Fibroblast of peridontal ligament (primary cell): ENCODE measurements at regions not wholly inside any gene's neighbourhood (a gene's known extent, or its start where the extent isn't known, plus 50 kb on each side); places are given as distances from the start of the nearest gene placed in this dataset.

Source experiments
- DNase-seq: peaks from one replicate; pipeline ENCODE4 v3.0.0-alpha.2; 2010; ENCODE audit errors: extremely low read depth

DNA sequence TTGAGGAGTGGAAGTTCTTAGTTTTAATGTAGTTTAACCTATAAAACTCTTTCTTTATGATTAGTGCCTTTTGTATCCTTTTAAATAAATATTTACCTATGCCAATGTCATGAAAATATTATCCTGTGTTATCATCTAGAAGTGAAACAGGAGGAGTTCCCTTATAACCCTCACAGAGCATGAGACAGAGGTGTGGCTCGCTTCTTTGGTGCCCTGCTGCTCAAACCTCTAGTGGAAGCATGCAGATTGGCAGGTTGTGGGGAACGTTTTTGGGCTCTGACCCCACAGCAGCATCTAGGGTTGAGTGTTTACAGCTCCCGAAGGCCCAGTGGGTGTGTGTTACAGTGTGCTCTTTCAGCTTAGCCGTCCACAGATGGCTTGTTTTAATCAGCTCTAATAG lies 459.4 kb upstream of the AZI2 start:
- no peak for DNase-seq

GRCh38 chr3:28816017-28816416 lies 464.9 kb upstream of the RBMS3 start:
- DNase-seq: no peak

- DNase-seq: no peak
Measured at GRCh38 chr3:28824316-28824715, 456.6 kb upstream of the RBMS3 start.

DNA sequence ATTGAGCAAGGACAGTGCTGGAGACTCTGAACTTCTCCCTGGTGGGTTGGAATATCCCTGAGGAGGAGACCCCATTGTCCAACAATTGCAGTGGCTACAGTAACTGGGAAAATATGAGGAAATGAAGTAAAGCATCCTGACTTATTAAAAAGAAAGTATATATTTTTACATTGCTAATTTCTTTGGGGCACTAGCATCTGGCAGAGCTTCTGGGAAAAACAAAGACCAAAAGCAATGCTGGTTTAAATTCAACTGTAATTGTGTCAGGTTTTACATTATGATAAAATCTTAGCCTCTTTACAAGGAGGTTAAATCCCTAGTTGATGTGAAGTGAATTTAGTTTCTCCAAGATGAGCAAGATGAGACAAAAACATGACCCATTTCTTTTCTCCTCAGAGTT lies 454.0 kb upstream of the RBMS3 start:
- DNase-seq: no peak

DNA sequence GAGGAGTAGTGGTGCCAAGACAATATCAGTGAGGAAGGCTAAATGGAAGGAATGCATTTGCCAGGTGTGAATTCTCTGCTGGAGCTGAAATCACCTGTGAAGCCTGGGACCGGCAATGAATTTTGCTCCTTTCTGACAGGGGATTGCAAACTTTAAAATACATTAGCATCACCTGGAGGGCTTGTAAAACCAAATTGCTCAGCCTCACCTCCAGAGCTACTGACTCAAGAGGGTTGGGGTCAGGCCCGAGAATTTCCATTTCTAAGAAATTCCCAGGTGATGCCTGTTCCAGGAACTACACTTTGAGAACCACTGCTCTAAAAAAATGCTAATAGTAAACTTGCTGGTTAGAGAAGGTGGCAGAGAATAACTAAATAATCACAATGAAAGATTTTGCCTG lies 445.6 kb upstream of the RBMS3 start:
- no peak for DNase-seq

DNA sequence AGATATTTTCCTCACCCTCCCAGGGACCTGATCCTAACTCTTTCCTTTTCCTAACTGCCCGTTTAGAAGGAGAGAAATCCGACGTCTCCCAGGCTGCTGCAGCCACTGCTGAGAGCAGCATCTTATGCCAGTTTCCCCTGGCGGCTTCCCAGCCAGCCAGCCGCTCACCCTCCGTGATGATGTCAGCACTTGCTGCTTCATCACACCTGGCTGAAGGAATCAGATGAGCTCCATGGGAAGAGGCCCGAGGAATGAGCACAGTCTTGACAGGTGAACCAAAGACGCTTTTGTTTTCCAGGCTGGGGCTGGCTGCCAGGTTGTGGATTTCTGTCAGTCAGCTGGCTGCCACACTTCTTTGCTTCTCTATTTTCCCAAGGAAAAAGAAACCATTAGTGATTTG lies 445.1 kb upstream of the RBMS3 start:
- DNase-seq: no peak

- DNase-seq: no peak
Measured at GRCh38 chr3:28836199-28836598, 444.7 kb upstream of the RBMS3 start.

- no peak for DNase-seq
Measured at GRCh38 chr3:28840976-28841376, 439.9 kb upstream of the RBMS3 start.

DNA sequence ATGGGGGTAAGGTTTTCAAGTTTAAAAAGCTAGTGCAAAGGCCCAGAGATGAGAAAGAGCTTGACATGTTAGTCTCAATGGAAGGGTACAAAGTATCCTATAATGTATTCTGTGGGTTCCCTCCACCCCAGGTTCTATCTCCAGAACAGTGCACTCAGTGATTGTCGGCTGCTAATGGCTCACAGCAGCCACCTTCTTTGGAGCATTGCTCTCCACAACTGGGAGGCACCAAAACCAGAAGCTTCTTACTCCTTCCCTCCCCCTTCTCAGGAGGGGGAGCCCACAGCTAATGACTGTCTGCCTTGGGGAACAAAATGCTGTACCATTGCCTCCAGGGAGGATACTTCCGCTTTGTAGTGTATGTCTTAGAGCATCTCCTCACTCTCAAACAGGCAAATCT lies 439.4 kb upstream of the RBMS3 start:
- DNase-seq: no peak

DNA sequence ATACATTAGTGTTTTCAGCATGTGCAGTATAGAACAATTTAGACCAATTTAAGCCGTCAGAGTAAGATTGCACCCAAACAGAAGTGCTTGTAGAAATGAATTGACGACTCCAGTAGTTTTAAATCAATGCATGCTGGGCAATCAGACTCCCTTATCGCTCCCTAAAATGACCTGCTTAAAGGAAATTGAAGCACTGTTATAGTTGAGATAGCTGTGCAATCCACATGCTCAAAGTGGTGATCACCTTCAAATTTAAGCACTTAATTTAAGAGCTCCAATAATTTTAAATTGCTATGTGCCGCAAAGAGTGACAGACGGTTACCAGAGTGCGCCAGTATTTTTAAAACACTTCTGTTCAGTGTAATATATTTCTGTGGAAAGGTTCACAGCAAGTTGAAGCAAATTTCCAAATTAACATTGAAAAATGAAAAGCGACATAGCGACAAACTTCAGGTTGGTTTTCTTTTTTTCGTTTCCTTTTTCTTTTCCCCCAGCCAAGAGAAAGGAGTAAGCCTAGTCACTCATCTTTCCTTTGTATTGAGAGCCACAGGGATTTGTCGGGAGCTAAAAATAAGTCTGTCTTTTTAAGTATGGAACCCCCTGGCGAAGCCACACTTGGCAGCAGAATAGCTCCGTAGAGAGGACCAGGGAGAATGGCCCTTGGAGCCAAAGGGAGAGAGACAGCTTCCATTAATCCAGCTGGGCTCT lies 436.4 kb upstream of the RBMS3 start:
- no peak for DNase-seq

GRCh38 chr3:28845006-28845324 lies 435.9 kb upstream of the RBMS3 start:
- no peak for DNase-seq

- no peak for DNase-seq
Measured at GRCh38 chr3:28846971-28847478, 433.8 kb upstream of the RBMS3 start.

- DNase-seq: no peak
Measured at GRCh38 chr3:28847736-28848135, 433.1 kb upstream of the RBMS3 start.

GRCh38 chr3:28850186-28850585 lies 430.7 kb upstream of the RBMS3 start:
- DNase-seq: no peak

- DNase-seq: peak; percentile 55
Measured at GRCh38 chr3:28853830-28854229, 427.0 kb upstream of the RBMS3 start.

GRCh38 chr3:28856796-28857195 lies 424.1 kb upstream of the RBMS3 start:
- DNase-seq: no peak

DNA sequence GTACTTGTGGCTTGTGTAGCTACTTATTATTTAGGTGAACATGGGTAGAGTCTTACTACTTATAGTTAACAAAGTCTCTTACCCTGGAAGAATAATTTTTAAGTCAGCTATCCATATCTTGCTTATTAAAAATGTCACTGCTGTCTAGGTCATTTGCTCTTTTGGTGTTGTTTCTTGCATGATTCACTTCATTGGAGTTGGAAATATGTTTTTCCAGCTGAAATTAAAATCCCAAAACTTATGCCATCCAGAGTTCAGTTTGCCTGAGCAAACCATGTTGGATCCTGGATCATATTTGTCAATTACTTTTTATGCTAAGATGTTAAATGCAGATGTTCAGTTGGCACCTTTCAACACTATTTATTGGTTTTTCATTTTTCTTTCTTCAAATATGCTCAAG lies 421.0 kb upstream of the RBMS3 start:
- DNase-seq: no peak

- DNase-seq: peak; percentile 10
Measured at GRCh38 chr3:28860307-28860706, 420.6 kb upstream of the RBMS3 start.

DNA sequence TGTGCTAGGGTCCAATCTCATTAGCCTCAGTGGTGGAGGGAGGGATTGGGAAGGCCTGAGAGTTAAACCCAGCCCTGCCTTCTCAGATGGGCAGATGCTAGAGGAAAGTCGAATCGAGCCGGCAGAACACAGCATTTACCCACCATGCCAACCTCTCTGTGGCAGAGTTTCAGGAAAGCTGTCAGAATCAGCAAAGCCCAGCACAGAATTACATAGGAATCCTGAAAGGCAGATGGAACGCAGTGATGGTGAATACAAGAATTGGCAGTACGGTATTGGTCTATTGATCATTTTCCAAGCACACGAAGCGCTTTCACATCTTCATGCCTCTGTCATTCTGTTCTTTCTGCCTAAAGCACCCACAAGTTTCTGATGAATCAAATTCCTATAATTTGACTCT lies 417.7 kb upstream of the RBMS3 start:
- DNase-seq: no peak

DNA sequence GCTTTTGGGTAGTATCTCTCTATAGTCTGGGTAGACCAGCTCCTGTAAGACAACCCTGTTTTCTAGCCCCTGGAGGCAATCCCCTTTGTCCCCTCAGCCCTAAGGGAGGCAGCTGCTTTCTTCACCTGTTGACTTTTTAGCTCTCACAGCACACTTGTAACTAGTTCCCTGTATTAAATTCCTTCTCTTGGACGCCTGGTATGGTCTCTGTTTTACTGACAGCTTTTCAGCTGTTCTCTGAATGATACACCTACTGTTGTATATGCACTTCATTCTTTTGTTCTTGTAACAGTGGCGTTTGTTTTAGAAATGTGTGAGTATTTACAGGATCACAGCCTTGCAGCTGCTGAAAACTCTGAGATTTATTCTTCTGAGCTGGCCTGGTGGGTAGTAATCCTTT lies 413.0 kb upstream of the RBMS3 start:
- no peak for DNase-seq

GRCh38 chr3:28868897-28869296 lies 412.0 kb upstream of the RBMS3 start:
- no peak for DNase-seq

GRCh38 chr3:28877912-28878311 lies 403.0 kb upstream of the RBMS3 start:
- no peak for DNase-seq

DNA sequence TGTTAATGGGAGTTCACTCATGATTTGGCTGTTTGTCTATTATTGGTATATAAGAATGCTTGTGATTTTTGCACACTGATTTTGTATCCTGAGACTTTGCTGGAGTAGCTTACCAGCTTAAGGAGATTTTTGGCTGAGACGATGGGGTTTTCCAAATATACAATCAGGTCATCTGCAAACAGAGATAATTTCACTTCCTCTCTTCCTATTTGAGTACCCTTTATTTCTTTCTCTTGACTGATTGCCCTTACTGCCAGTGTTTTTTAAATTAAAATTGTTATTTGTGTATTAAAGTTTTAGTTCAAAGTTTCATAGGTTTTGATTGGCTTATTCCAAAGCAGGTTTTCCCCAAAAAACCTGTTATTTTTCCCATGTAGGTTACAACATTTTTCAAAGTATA lies 390.5 kb upstream of the RBMS3 start:
- no peak for DNase-seq

- no peak for DNase-seq
Measured at GRCh38 chr3:28891485-28891884, 389.4 kb upstream of the RBMS3 start.
